HEK293 (cell line): ENCODE measurements at regions not wholly inside any gene's neighbourhood (a gene's known extent, or its start where the extent isn't known, plus 50 kb on each side); places are given as distances from the start of the nearest gene placed in this dataset.

Experiments used
- CTCF ChIA-PET: fragments of 350-600 bp; formaldehyde crosslinking; extraction: SDS; loops from one replicate; lab custom pipeline; 2021; ENCODE audit warnings: antibody characterized with exemption; lab: Yijun Ruan, JAX
- POLR2A ChIA-PET: fragments of 300-600 bp; formaldehyde crosslinking; extraction: SDS; loops from one replicate; lab custom pipeline; 2020; ENCODE audit warnings: antibody characterized with exemption, inconsistent platforms; lab: Yijun Ruan, JAX
- H3K27ac ChIP-seq: fragments of 200-500 bp; sonication (Bioruptor generic); 2 replicates; pipeline ENCODE4 v1.5.1; 2014; ENCODE audit warnings: low read depth, low read length, control low read depth, inconsistent platforms; ENCODE audit errors: extremely low read depth
- H3K36me3 ChIP-seq, 2 experiments: fragments of 200-500 bp in 1 of 2; sonication (Bioruptor generic) in 1 of 2; 1 replicate in 1 of 2; 2 replicates in 1 of 2; pipeline ENCODE4 v1.5.1; 2014 to 2017; ENCODE audit warnings: inconsistent platforms in 2 of 2, low read length in 2 of 2; ENCODE audit not compliant: control insufficient read depth in 2 of 2, insufficient read depth in 1 of 2
- H3K4me1 ChIP-seq: fragments of 200-500 bp; sonication (Bioruptor generic); 2 replicates; pipeline ENCODE4 v1.5.1; 2014; ENCODE audit warnings: mild to moderate bottlenecking, low read length, inconsistent platforms; ENCODE audit not compliant: control insufficient read depth, insufficient read depth
- H3K4me3 ChIP-seq: 2 replicates; pipeline ENCODE4 v1.5.1; 2011; ENCODE audit warnings: low read depth, mild to moderate bottlenecking, control low read depth, low read length, moderate library complexity
- H3K9me3 ChIP-seq: fragments of 200-500 bp; sonication (Bioruptor generic); 2 replicates; pipeline ENCODE4 v1.5.1; 2014; ENCODE audit warnings: low read depth, low read length, inconsistent platforms; ENCODE audit not compliant: control insufficient read depth, insufficient read depth
- BCL11A ChIP-seq: fragments of 450-650 bp; formaldehyde crosslinking; IDR thresholded peaks from 2 replicates; pipeline ENCODE4 v1.5.1; 2016; ENCODE audit warnings: low read depth, missing biosample characterization, missing genetic modification characterization
- EGR2 ChIP-seq: fragments of 450-650 bp; formaldehyde crosslinking; IDR thresholded peaks from 2 replicates; pipeline ENCODE4 v1.5.1; 2016; ENCODE audit warnings: low read depth, missing biosample characterization, missing genetic modification characterization
- KLF17 ChIP-seq: fragments of 450-650 bp; formaldehyde crosslinking; IDR thresholded peaks from 2 replicates; pipeline ENCODE4 v1.5.1; 2016; ENCODE audit warnings: missing biosample characterization, missing genetic modification characterization
- KLF9 ChIP-seq: fragments of 450-650 bp; formaldehyde crosslinking; IDR thresholded peaks from 2 replicates; pipeline ENCODE4 v1.5.1; 2016; ENCODE audit warnings: missing biosample characterization, missing genetic modification characterization, low read depth
- SP3 ChIP-seq: fragments of 450-650 bp; formaldehyde crosslinking; IDR thresholded peaks from 2 replicates; pipeline ENCODE4 v1.5.1; 2016; ENCODE audit warnings: missing biosample characterization, missing genetic modification characterization
- TRIM28 ChIP-seq: IDR thresholded peaks from 2 replicates; pipeline ENCODE4 v1.6.1; 2011; ENCODE audit warnings: low read length, control low read depth, borderline replicate concordance
- ZBTB1 ChIP-seq: fragments of 450-650 bp; formaldehyde crosslinking; IDR thresholded peaks from 2 replicates; pipeline ENCODE4 v1.5.1; 2016; ENCODE audit warnings: missing biosample characterization, missing genetic modification characterization
- ZBTB21 ChIP-seq: fragments of 450-650 bp; formaldehyde crosslinking; IDR thresholded peaks from 2 replicates; pipeline ENCODE4 v1.5.1; 2017; ENCODE audit warnings: missing biosample characterization, missing genetic modification characterization
- ZBTB48 ChIP-seq: fragments of 450-650 bp; formaldehyde crosslinking; IDR thresholded peaks from 2 replicates; pipeline ENCODE4 v1.5.1; 2016; ENCODE audit warnings: missing biosample characterization, missing genetic modification characterization
- ZFP37 ChIP-seq: fragments of 450-650 bp; formaldehyde crosslinking; IDR thresholded peaks from 2 replicates; pipeline ENCODE4 v1.5.1; 2016; ENCODE audit warnings: missing biosample characterization, missing genetic modification characterization
- ZFP69B ChIP-seq: fragments of 450-650 bp; formaldehyde crosslinking; IDR thresholded peaks from 2 replicates; pipeline ENCODE4 v1.5.1; 2016; ENCODE audit warnings: missing biosample characterization, missing genetic modification characterization
- ZNF211 ChIP-seq: fragments of 450-650 bp; formaldehyde crosslinking; IDR thresholded peaks from 2 replicates; pipeline ENCODE4 v1.5.1; 2016; ENCODE audit warnings: low read depth, missing biosample characterization, missing genetic modification characterization
- ZNF274 ChIP-seq, 2 experiments: fragments of 200-500 bp in 1 of 2; fragments of 450-650 bp in 1 of 2; sonication (Bioruptor generic) in 1 of 2; formaldehyde crosslinking in 1 of 2; IDR thresholded peaks; 2 replicates each; pipeline versions ENCODE4 v1.5.1 to v1.6.1; 2014 to 2016; ENCODE audit warnings: borderline replicate concordance in 1 of 2, inconsistent platforms in 1 of 2, low read length in 1 of 2, missing biosample characterization in 1 of 2, missing genetic modification characterization in 1 of 2
- ZNF391 ChIP-seq: fragments of 450-650 bp; formaldehyde crosslinking; IDR thresholded peaks from 2 replicates; pipeline ENCODE4 v1.5.1; 2016; ENCODE audit warnings: low read depth, missing biosample characterization, missing genetic modification characterization, borderline replicate concordance
- ZNF394 ChIP-seq: fragments of 450-650 bp; formaldehyde crosslinking; IDR thresholded peaks from 2 replicates; pipeline ENCODE4 v1.5.1; 2016; ENCODE audit warnings: missing biosample characterization, missing genetic modification characterization, mild to moderate bottlenecking, moderate library complexity, borderline replicate concordance
- ZNF521 ChIP-seq: fragments of 450-650 bp; formaldehyde crosslinking; IDR thresholded peaks from 2 replicates; pipeline ENCODE4 v1.5.1; 2017; ENCODE audit warnings: missing biosample characterization, mild to moderate bottlenecking, missing genetic modification characterization
- ZNF621 ChIP-seq: fragments of 450-650 bp; formaldehyde crosslinking; IDR thresholded peaks from 2 replicates; pipeline ENCODE4 v1.5.1; 2017; ENCODE audit warnings: missing biosample characterization, missing genetic modification characterization
- ZNF645 ChIP-seq: fragments of 450-650 bp; formaldehyde crosslinking; IDR thresholded peaks from 2 replicates; pipeline ENCODE4; 2016; ENCODE audit warnings: missing biosample characterization, missing genetic modification characterization
- ZNF660 ChIP-seq: fragments of 450-650 bp; IDR thresholded peaks from 2 replicates; pipeline ENCODE4 v1.5.1; 2018; ENCODE audit warnings: missing biosample characterization, mild to moderate bottlenecking, missing genetic modification characterization
- ZNF830 ChIP-seq: fragments of 450-650 bp; IDR thresholded peaks from 2 replicates; pipeline ENCODE4 v1.5.0; 2018; ENCODE audit warnings: missing biosample characterization, missing genetic modification characterization, low read depth, mild to moderate bottlenecking, moderate library complexity
- ZXDB ChIP-seq: fragments of 450-650 bp; formaldehyde crosslinking; IDR thresholded peaks from 2 replicates; pipeline ENCODE4 v1.5.1; 2016; ENCODE audit warnings: missing biosample characterization, missing genetic modification characterization
- TF ChIP-seq, protein P1 (sequence below): fragments of 450-650 bp; formaldehyde crosslinking; IDR thresholded peaks from 2 replicates; pipeline ENCODE4 v1.5.1; 2016; ENCODE audit warnings: missing biosample characterization, missing genetic modification characterization
- TF ChIP-seq, protein P2 (sequence below): fragments of 450-650 bp; IDR thresholded peaks from 2 replicates; pipeline ENCODE4 v1.5.1; 2018; ENCODE audit warnings: missing biosample characterization, mild to moderate bottlenecking, missing genetic modification characterization
- TF ChIP-seq, protein P3 (sequence below): fragments of 450-650 bp; formaldehyde crosslinking; conservative IDR thresholded peaks from 2 replicates; pipeline ENCODE4 v1.5.1; 2016; ENCODE audit warnings: low read depth, missing biosample characterization, missing genetic modification characterization

DNA sequence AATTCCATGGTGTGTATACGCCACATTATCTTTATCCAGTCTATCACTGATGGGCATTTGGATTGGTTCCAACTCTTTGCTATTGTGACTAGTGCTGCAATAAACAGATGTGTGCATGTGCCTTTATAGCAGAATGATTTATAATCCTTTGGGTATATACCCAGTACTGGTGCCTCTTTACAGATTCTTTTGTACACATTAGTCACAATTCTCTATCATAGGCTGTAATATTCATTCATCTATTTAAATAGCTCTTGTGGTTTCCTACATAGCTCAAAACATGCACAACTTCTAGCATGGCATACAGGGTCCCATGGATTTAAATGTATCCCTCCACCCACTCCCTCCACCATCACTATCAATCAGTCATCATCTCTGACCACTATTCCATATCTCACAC is 324.1 kb upstream of the CADM2 start (continued):
- TF ChIP-seq, protein P1, sequence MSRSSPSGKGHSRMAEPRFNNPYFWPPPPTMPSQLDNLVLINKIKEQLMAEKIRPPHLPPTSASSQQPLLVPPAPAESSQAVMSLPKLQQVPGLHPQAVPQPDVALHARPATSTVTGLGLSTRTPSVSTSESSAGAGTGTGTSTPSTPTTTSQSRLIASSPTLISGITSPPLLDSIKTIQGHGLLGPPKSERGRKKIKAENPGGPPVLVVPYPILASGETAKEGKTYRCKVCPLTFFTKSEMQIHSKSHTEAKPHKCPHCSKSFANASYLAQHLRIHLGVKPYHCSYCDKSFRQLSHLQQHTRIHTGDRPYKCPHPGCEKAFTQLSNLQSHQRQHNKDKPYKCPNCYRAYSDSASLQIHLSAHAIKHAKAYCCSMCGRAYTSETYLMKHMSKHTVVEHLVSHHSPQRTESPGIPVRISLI: no peak
- no peak for TF ChIP-seq EGR2 (tag by site-specific recombination)

GRCh38 chr3:84637272-84637671 is 321.5 kb upstream of the CADM2 start:
- H3K36me3 ChIP-seq: no peaks in the 10 kb centered on the region

DNA sequence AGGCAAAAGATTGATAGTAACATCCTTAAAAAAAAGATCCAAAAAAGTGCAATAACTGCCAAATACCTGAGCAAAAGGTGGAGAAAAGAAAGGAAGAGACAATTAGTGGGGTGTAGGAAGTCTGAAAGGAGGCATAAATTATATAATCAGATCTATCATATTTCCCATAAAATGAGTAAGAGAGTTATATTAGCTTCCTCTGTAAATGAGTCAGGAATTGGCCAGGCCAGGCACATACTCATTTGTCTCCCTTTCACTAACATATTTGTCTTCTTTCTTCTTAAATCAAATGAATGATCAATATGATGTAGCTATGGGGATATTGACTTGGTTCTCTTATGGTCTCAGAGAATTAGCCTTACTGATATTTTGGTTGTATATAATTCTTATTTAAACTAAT is 292.3 kb upstream of the CADM2 start:
- Histone ChIP-seq H3K36me3 (no peaks in the 10 kb centered on the region), H3K27ac (no peak overlapping the region)
- CTCF ChIA-PET: interaction anchor here (0.9 kb wide), 1 partner anchor 1008 kb away, joined by 3 read pairs; no protein-coding TSS in a partner anchor
- TF ChIP-seq ZFP37 (tag by site-specific recombination): no peak
- TF ChIP-seq ZNF521: no peak
- no peak for TF ChIP-seq ZNF645 (tag by site-specific recombination)
- no peak for TF ChIP-seq ZNF391
- TF ChIP-seq KLF17 (tag by site-specific recombination): no peak
- no peak for TF ChIP-seq KLF9 (tag by site-specific recombination)
- TF ChIP-seq ZBTB48 (tag by site-specific recombination): no peak
- no peak for TF ChIP-seq ZNF830 (tag by site-specific recombination)
- TF ChIP-seq ZXDB (tag by site-specific recombination): no peak
- no peak for TF ChIP-seq SP3 (tag by site-specific recombination)
- TF ChIP-seq, protein P2, sequence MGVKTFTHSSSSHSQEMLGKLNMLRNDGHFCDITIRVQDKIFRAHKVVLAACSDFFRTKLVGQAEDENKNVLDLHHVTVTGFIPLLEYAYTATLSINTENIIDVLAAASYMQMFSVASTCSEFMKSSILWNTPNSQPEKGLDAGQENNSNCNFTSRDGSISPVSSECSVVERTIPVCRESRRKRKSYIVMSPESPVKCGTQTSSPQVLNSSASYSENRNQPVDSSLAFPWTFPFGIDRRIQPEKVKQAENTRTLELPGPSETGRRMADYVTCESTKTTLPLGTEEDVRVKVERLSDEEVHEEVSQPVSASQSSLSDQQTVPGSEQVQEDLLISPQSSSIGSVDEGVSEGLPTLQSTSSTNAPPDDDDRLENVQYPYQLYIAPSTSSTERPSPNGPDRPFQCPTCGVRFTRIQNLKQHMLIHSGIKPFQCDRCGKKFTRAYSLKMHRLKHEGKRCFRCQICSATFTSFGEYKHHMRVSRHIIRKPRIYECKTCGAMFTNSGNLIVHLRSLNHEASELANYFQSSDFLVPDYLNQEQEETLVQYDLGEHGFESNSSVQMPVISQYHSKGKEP (tag by site-specific recombination): no peak
- TF ChIP-seq ZNF394 (tag by site-specific recombination): no peak
- no peak for TF ChIP-seq ZFP69B (tag by site-specific recombination)
- no peak for TF ChIP-seq TRIM28
- no peak for TF ChIP-seq ZNF660 (tag by site-specific recombination)
- TF ChIP-seq, all 188 proteins: peak for 0
- H3K4me1 ChIP-seq: no peaks in the 10 kb centered on the region
- no peak overlapping the region for H3K4me3 ChIP-seq
- no peaks in the 10 kb centered on the region for H3K9me3 ChIP-seq
- POLR2A ChIA-PET: no interaction called here

More at GRCh38 chr3:84637272-84637671, 321.5 kb upstream of the CADM2 start:
- ChIA-PET CTCF (no interaction called here), POLR2A (no interaction called here)
- Histone ChIP-seq H3K4me1 (no peaks in the 10 kb centered on the region), H3K4me3 (no peak overlapping the region), H3K27ac (no peak overlapping the region), H3K9me3 (no peaks in the 10 kb centered on the region)
- TF ChIP-seq BCL11A (tag by site-specific recombination): no peak
- TF ChIP-seq ZBTB21 (tag by site-specific recombination): no peak
- TF ChIP-seq ZNF621: no peak
- TF ChIP-seq ZNF211: no peak
- no peak for TF ChIP-seq ZNF274 (IDR thresholded peaks at IDR 0.05; ENCODE audit: low read length)
- TF ChIP-seq ZNF274 (tag by site-specific recombination; IDR thresholded peaks at IDR 0.05; ENCODE audit: borderline replicate concordance): no peak
- TF ChIP-seq, protein P3, sequence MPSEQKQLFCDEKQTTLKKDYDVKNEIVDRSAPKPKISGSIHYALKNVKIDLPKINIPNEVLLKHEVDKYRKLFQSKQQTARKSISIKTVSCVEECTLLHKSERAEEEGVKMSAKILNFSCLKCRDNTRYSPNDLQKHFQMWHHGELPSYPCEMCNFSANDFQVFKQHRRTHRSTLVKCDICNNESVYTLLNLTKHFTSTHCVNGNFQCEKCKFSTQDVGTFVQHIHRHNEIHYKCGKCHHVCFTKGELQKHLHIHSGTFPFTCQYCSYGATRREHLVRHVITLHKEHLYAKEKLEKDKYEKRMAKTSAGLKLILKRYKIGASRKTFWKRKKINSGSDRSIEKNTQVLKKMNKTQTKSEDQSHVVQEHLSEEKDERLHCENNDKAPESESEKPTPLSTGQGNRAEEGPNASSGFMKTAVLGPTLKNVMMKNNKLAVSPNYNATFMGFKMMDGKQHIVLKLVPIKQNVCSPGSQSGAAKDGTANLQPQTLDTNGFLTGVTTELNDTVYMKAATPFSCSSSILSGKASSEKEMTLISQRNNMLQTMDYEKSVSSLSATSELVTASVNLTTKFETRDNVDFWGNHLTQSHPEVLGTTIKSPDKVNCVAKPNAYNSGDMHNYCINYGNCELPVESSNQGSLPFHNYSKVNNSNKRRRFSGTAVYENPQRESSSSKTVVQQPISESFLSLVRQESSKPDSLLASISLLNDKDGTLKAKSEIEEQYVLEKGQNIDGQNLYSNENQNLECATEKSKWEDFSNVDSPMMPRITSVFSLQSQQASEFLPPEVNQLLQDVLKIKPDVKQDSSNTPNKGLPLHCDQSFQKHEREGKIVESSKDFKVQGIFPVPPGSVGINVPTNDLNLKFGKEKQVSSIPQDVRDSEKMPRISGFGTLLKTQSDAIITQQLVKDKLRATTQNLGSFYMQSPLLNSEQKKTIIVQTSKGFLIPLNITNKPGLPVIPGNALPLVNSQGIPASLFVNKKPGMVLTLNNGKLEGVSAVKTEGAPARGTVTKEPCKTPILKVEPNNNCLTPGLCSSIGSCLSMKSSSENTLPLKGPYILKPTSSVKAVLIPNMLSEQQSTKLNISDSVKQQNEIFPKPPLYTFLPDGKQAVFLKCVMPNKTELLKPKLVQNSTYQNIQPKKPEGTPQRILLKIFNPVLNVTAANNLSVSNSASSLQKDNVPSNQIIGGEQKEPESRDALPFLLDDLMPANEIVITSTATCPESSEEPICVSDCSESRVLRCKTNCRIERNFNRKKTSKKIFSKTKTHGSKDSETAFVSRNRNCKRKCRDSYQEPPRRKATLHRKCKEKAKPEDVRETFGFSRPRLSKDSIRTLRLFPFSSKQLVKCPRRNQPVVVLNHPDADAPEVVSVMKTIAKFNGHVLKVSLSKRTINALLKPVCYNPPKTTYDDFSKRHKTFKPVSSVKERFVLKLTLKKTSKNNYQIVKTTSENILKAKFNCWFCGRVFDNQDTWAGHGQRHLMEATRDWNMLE (tag by site-specific recombination): no peak
- no peak for TF ChIP-seq ZBTB1
